Osteoblast (primary cell): ENCODE measurements at regions not wholly inside any gene's neighbourhood (a gene's known extent, or its start where the extent isn't known, plus 50 kb on each side); places are given as distances from the start of the nearest gene placed in this dataset. TPM values are rescaled to one million over a fixed set of nuclear protein-coding genes. Genes with fewer than 3 reads are reported as not detected.

Source experiments
- DNase-seq: peaks from one replicate; pipeline ENCODE4 v3.0.0; 2011; ENCODE audit warnings: low spot score, mixed read lengths; ENCODE audit not compliant: insufficient read length; ENCODE audit errors: missing footprints
- H2AFZ ChIP-seq: 2 replicates; pipeline ENCODE4 v1.6.0; 2011; ENCODE audit warnings: mild to moderate bottlenecking, low read length
- H3K27ac ChIP-seq: 2 replicates; pipeline ENCODE4 v1.5.1; 2011; ENCODE audit warnings: mild to moderate bottlenecking, low read depth, low read length, moderate library complexity
- H3K27me3 ChIP-seq: 2 replicates; pipeline ENCODE4 v1.6.0; 2012; ENCODE audit warnings: mild to moderate bottlenecking, control low read depth, inconsistent platforms, low read length, moderate library complexity; ENCODE audit not compliant: insufficient read depth
- H3K36me3 ChIP-seq: 2 replicates; pipeline ENCODE4 v1.5.1; 2011; ENCODE audit warnings: mild to moderate bottlenecking, low read length, control low read depth, moderate library complexity; ENCODE audit not compliant: insufficient read depth
- H3K4me1 ChIP-seq: 2 replicates; pipeline ENCODE4 v1.5.1; 2011; ENCODE audit warnings: mild to moderate bottlenecking, low read length, control low read depth, moderate library complexity; ENCODE audit not compliant: insufficient read depth
- H3K4me2 ChIP-seq: 2 replicates; pipeline ENCODE4 v1.6.0; 2011; ENCODE audit warnings: mild to moderate bottlenecking, low read length; ENCODE audit not compliant: insufficient read depth
- H3K4me3 ChIP-seq: fragments of 200-600 bp; sonication (generic); 3 replicates; pipeline ENCODE4 v1.5.1; 2012; ENCODE audit warnings: mild to moderate bottlenecking, low read length, inconsistent platforms; ENCODE audit not compliant: insufficient read depth
- H3K79me2 ChIP-seq: 2 replicates; pipeline ENCODE4 v1.6.0; 2012; ENCODE audit warnings: mild to moderate bottlenecking, low read length, control low read depth, inconsistent platforms; ENCODE audit not compliant: insufficient read depth
- H3K9me3 ChIP-seq: 2 replicates; pipeline ENCODE4 v1.5.1; 2011; ENCODE audit warnings: low read depth, low read length, control low read depth
- H4K20me1 ChIP-seq: 2 replicates; pipeline ENCODE4 v1.6.0; 2012; ENCODE audit warnings: mild to moderate bottlenecking, low read length, control low read depth; ENCODE audit not compliant: insufficient read depth
- CTCF ChIP-seq: IDR thresholded peaks from 2 replicates; pipeline ENCODE4 v1.5.1; 2011; ENCODE audit warnings: mild to moderate bottlenecking, low read depth, low read length, moderate library complexity; ENCODE audit errors: extremely low read depth
- small RNA-seq: library from RNA; depleted of rRNA; stranded (forward); fragments of <200 nt; gene quantifications from one replicate; pipeline ENCODE3, GENCODE V24; 2012

DNA sequence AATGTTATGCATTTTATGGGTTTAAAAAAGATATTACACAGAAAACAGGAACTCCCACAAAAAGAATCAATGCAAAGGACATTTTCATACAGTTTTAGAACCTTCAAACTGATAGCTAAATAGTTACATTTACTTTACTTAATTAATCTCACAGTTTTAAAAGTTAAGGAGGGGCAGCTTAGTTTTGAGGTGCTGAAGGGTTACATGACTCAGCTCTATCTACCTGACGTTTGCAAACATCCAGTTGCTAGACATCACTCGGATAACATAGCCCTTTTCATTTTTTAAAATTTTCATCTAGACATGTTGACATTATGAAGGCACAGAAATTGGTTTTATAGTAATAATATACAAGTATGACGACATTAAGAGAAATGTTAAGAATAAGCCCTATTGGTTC lies 53.7 kb upstream of the HSD17B12 start:
- DNase-seq = no peak
- no peak for TF ChIP-seq CTCF
- no peaks in the 10 kb centered on the region for H4K20me1 ChIP-seq
- H3K27ac ChIP-seq = no peak overlapping the region
- H3K4me1 ChIP-seq = no peaks in the 10 kb centered on the region
- no peak overlapping the region for H3K4me2 ChIP-seq
- no peaks in the 10 kb centered on the region for H3K9me3 ChIP-seq
- H3K79me2 ChIP-seq = no peaks in the 10 kb centered on the region
- no peaks in the 10 kb centered on the region for H3K36me3 ChIP-seq
- H3K4me3 ChIP-seq = no peak overlapping the region
- peaks cover 33% of the 10 kb centered on the region for H3K27me3 ChIP-seq
- no peak overlapping the region for H2AFZ ChIP-seq

Small RNA genes lying in the stretch of these regions (small RNA-seq; reads per million reads assigned to genes)
- gene MIR129-2 (not detected), gene MIR670 (not detected)
